Suprapubic skin (tissue), 4 donors: ENCODE measurements at regions not wholly inside any gene's neighbourhood (a gene's known extent, or its start where the extent isn't known, plus 50 kb on each side); places are given as distances from the start of the nearest gene placed in this dataset.

Experiments
- CTCF ChIP-seq, 2 donors: fragments of 200-600 bp in 1 of 2; fragments of 450-650 bp in 1 of 2; sonication (generic) in 1 of 2; IDR thresholded peaks; one replicate each; pipeline ENCODE4 v1.5.1; 2016 to 2019; ENCODE audit warnings: antibody characterized with exemption in 2 of 2, mild to moderate bottlenecking in 1 of 2, moderate library complexity in 1 of 2
- EP300 ChIP-seq: sonication (generic); formaldehyde crosslinking; IDR thresholded peaks from one replicate; pipeline ENCODE4 v1.6.1; 2017; ENCODE audit warnings: antibody characterized with exemption
- POLR2A ChIP-seq, 2 donors: fragments of 450-650 bp; IDR thresholded peaks; one replicate each; pipeline ENCODE4 v1.6.1; 2017; ENCODE audit warnings: antibody characterized with exemption in 2 of 2, mild to moderate bottlenecking in 2 of 2, moderate library complexity in 2 of 2
- POLR2AphosphoS5 ChIP-seq, 3 donors: sonication (generic); formaldehyde crosslinking; IDR thresholded peaks; one replicate each; pipeline ENCODE4 v1.6.1; 2017; ENCODE audit warnings: antibody characterized with exemption in 3 of 3

GRCh38 chr10:108567899-108568752 lies 1355.2 kb downstream of the XPNPEP1 start:
- TF ChIP-seq CTCF (IDR thresholded peaks at IDR 0.05): no peak
- TF ChIP-seq POLR2A (IDR thresholded peaks at IDR 0.05): no peak
- no peak for TF ChIP-seq EP300
- TF ChIP-seq POLR2AphosphoS5 (IDR thresholded peaks at IDR 0.05): no peak
